Middle frontal gyrus (tissue), 1 donor: ENCODE measurements at regions not wholly inside any gene's neighbourhood (a gene's known extent, or its start where the extent isn't known, plus 50 kb on each side); places are given as distances from the start of the nearest gene placed in this dataset.
"Not testable (repeated sequence)": the region's sequence is repeated elsewhere in the genome, so short reads cannot be mapped to it uniquely, and the experiment has no call there.

Experiments used
- DNase-seq: peaks from one replicate; pipeline ENCODE4 v3.0.0-alpha.2; 2015; ENCODE audit warnings: low spot score; ENCODE audit errors: extremely low spot score

- DNase-seq = not testable (repeated sequence)
Measured at GRCh38 chr15:26029586-26029985, 166.5 kb upstream of the ATP10A start.

DNA sequence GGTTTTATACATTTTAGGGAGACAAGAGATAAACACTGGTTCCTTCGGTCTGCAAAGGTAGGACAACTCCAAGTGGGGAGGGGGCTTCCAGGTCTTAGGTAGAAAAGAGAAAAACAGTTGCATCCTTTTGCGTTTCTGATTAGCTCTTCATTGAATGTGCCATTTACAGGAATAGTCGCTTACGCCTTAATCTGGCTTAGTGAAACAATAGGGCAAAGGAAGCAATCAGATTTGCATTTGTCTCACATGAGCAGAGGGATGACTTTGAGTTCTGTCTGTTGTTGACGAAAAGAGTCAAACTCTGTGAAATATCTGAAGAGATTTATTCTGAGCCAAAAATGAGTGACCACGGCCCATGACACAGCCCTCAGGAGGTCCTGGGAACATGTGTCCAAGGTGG is 166.0 kb upstream of the ATP10A start:
- DNase-seq = no peak

GRCh38 chr15:26028086-26028740 is 165.1 kb upstream of the ATP10A start:
- DNase-seq = no peak

DNA sequence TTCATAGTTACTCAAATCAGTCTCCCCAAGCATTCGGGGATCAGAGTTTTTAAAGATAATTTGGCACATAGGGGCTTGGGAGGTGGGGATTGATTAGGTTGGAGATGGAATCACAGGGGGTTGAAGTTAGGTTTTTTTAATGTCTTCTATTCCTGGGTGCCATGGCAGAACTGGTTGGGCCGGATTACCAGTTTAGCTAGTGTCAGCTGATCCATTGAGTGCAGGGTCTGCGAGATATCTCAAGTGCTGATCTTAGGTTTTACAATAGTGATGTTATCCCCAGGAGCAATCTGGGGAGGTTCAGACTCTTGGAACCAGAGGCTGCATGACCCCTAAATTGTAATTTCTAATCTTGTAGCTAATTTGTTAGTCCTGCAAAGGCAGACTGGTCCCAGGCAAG is 163.5 kb upstream of the ATP10A start:
- not testable (repeated sequence) for DNase-seq

DNA sequence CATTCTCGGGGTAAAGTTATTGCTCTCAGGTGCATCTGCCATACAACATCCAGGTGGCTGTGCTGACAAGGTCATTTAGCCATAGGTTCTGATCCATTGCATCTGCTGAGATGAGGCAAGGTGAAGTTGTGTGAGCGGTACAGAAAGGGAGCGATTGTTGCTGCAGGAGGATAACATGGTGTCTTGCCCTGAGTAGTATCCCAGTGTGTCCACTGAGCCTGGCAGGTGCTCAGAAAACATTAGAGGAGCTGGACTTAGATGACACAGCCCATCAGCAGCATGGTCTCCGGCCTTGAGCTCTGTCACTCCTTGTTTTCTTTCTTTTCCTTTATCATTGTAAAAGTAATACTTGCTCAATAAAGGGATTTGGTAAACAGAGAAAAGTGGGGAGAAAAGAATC is 161.1 kb upstream of the ATP10A start:
- no peak for DNase-seq

- DNase-seq = no peak
Measured at GRCh38 chr15:26023691-26024090, 160.6 kb upstream of the ATP10A start.

DNA sequence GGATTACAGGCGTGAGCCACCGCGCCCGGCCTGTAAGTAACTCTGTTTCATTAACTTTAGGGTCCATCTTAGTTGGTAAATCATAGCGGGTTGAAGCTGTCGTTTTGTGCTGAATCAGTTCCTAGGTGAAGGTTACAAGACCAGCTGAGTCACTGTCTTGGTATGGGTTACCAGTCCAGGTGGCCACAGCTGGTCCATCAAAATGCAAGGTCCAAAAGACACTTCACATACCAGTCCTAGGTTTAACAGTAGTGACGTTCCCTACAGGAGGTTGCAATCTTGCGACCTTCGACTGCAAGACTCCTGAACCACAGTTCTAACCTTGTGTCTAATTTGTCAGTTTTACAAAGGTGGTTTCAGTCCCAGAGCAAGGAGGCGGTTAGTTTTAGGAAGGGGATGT is 160.1 kb upstream of the ATP10A start:
- DNase-seq = no peak

GRCh38 chr15:26020871-26021270 is 157.7 kb upstream of the ATP10A start:
- DNase-seq = no peak

GRCh38 chr15:26017665-26018064 is 154.5 kb upstream of the ATP10A start:
- no peak for DNase-seq

DNA sequence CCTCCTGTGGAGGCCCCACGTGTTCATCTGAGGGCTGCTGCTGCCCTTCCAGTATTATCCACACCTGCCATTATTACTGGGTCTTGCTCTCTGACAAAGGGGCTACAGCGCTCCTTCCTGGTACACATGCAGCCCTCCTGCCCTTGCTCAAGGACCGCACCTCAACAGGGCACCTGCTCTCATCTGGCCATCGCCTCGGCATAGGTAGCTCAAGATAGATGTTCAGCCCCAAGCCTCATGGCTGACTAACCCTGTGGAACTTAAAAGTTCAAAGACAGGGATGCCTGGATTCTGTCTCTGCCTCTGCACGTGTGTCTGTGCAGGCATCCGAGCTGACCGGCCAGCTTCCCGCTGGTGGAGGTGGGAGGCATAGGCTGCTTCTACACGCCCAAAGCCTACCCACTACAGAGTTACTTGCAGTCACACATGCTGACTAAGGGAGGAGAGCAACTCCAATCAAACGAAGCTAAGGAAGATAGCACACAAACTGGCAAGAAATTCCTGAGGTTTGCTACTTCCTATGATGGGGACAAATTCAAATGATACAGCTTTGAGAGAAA is 152.5 kb upstream of the ATP10A start:
- DNase-seq = no peak

- no peak for DNase-seq
Measured at GRCh38 chr15:26013981-26014380, 150.9 kb upstream of the ATP10A start.

GRCh38 chr15:26011916-26012315 is 148.8 kb upstream of the ATP10A start:
- DNase-seq = no peak

- no peak for DNase-seq
Measured at GRCh38 chr15:26007151-26007550, 144.0 kb upstream of the ATP10A start.

DNA sequence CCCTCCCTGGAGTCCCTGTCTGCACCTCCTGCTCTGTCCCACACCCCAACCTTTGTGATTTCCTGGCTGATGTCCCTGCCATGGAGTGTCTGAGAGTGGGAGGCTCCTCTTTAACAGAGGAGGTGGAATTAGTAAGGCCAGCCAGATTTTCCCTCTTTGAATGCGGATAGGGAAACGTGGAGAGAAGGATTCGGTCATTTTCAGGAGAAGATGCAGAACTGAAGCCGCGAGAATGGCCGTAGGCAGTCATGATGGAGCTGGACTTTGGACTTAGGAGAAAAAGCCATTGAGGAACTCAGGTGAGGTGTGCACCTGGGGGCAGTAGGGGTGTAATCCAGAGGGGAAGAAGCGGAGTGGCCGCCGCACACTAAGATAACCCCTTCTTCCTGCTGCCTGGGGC is 138.1 kb upstream of the ATP10A start:
- no peak for DNase-seq

- no peak for DNase-seq
Measured at GRCh38 chr15:25993506-25993905, 130.4 kb upstream of the ATP10A start.

GRCh38 chr15:25990220-25990619 is 127.1 kb upstream of the ATP10A start:
- DNase-seq = no peak

DNA sequence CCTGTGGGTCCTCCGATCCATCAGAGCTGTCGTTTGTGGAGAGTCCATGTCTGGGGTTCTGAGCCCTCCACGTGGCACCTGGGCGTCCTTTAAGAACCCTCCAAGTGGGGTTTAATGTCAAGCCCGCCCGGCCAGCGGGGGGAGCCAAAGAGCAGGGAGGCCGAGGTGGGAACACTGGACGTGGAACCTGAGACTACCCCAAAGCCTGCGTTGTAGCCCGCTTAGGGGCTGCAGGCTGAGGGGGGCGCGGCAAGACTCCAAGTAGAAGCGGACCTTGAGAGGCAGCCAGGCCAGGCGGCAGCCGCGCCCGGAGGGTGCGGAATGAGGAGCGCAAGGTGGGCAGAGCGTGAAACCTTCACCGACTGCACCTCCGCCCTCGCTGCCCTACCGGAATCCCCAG is 126.2 kb upstream of the ATP10A start:
- DNase-seq = no peak

DNA sequence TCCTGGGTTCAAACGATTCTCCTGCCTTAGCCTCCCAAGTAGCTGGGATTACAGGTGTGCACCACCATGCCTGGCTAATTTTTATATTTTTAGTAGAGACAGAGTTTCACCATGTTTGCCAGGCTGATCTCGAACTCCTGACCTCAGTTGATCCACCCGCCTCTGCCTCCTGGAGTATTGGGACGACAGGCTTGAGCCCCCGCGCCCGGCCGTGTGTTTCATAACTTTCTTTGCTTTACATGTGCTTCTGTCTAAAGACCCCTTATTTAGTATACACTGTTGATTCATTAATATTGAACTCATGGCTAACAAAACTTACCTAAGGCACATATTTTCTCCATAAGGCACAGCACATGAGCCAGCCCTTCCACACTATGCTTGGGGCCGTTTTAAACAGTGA is 125.6 kb upstream of the ATP10A start:
- DNase-seq = not testable (repeated sequence)

DNA sequence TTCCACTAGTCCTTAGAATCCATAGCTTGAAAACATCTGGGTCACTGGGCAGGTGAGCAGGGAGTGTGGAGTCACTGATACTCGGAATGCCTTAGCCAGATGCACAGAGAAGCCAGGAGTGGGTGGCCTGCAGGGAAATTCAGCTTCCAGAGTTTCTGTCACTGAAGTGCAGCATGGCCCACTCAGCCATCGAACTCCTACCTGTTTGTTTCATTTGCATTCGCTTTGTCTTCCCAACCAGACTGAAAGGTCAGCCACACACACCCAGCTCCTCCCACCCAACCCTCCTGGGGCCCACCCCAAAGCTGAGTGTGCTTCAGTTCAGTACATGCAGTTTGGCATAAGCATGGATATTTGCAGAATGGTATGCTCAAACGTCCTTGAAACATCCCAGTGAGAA is 124.5 kb upstream of the ATP10A start:
- DNase-seq = no peak

GRCh38 chr15:25985165-25985564 is 122.0 kb upstream of the ATP10A start:
- DNase-seq = no peak

- no peak for DNase-seq
Measured at GRCh38 chr15:25982736-25983135, 119.6 kb upstream of the ATP10A start.

DNA sequence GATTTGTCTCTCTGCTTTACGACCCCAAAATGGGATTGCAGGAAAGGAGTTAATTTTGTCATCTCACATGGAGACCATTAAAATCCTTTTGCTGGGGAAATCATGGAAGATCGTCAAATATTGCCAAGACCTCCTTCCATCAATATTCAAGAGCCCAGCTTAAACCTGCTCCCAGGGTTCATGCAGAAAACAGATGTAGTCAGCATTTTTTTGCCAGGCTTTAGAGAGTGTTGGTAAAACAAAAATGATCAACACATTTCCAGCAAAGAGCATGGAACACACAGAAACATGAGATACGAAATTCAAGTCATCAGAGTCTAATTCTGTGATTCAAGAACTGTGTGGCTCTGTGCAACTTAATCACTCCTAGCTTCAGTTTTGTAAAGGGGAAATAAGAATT is 118.0 kb upstream of the ATP10A start:
- no peak for DNase-seq

DNA sequence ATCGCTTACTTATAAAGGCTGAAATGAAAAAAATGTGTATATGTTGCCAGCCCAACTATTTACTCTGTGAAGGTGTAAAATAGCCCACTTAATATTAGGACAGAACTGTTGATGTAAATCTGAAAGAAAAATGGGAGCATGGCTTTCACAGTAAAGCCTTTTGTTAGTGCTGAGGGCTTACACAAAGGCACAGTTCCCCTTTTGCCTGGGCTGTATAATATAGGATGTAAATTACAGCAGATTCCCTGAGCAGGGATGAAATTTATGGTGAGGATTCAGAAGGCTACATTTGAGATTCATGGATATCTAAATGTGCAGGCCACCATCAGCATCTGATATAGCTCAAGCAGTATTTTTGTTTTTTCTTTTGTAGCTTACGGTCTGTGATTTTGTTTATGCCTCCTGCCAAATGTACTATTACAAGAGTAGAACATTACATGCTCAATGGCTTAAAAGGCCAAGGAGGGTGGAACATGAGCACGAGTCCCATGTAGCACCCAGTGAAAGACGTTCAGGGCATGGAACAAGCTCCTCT is 109.1 kb upstream of the ATP10A start:
- no peak for DNase-seq
